ENCODE measurements at regions not wholly inside any gene's neighbourhood (a gene's known extent, or its start where the extent isn't known, plus 50 kb on each side); places are given as distances from the start of the nearest gene placed in this dataset.

GRCh38 chr1:38336301-38336923, 289.8 kb upstream of the POU3F1 start:
- no peak for DNase-seq

DNA sequence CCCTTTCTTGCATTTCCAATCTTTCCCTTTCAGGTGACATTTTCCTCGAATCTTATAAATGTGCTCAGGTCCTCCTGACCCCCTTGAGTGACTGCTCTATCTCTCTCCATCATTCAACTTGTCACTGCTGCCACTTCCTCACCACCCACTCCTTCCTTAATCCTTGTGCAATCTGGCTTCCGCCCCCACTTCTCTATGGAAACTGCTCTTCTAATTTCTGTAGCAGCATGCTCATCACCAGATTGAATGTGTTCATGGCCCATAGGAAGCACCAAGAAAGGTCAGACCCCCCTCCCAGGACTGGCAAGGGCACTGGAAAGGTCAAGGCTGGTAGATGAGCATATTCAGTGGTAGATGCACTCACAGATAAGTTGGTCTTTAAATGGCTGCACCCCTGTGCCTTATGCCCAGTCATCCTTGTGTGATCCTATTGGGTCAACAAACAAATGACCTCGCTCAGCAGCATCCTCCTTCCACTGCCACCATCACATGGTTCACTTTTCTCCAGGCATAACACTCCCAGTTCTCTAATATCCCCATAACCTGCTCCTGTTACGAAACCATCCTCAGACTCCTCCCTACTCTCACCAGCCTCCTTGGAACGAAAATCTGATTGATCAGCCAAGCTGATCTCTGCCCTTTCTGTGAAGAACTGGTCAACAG, 288.5 kb upstream of the POU3F1 start:
- no peak for DNase-seq

DNA sequence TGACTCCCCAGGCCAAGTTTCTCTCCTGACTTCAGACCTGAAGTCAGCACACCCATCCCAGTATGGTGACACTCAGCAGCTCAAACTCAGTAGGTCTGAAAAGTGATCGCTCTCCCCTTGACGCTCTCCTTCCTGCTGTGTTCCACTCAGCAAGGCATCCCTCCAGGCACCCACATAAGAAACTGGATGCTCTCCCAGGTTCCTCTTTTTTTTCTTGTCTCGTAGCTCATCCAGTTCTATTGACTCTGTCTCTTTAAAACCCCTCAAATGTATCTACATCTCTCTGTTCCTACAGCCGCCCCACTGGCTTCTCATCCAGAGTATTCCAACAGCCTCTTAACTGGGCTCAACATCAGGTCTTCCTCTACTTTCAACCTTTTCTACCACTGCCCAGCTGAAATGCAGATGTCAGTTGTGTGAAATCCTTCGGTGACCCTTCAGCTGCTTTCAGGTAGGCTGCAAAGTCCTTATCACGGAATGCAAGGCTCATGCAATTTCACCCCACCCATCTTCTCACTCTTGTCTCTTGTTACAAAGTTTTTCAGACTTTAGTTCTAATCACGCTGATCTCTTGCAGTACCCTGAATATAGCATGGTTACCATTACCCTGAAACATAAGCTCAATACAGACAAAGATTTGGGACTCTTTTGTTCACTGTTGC, 286.2 kb upstream of the POU3F1 start:
- no peak for DNase-seq

- DNase-seq: no peak
These were observed 285.1 kb upstream of the POU3F1 start for GRCh38 chr1:38331496-38332210.

GRCh38 chr1:38330799-38331198, 284.2 kb upstream of the POU3F1 start:
- no peak for DNase-seq

DNA sequence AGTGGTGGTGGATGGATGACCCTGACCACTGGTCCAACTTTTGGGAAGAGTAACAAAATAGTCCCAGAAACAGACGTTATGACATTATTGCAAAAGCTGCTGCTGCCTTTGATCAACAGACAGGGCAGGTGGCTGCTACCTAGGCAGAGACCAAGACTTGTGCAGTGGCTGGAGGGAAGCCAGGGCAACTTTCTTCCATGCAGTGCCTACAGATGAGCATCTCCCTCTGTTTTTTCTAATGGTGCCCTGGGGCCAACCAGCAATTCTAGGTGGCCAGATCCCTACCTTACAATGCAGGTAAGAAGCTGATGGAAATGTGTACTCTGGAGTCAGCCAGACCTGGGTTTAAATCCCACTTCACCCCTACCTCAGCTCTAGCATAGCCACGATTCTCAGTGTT, 283.1 kb upstream of the POU3F1 start:
- no peak for DNase-seq

- no peak for DNase-seq
These were observed 281.9 kb upstream of the POU3F1 start for GRCh38 chr1:38328278-38329035.

DNA sequence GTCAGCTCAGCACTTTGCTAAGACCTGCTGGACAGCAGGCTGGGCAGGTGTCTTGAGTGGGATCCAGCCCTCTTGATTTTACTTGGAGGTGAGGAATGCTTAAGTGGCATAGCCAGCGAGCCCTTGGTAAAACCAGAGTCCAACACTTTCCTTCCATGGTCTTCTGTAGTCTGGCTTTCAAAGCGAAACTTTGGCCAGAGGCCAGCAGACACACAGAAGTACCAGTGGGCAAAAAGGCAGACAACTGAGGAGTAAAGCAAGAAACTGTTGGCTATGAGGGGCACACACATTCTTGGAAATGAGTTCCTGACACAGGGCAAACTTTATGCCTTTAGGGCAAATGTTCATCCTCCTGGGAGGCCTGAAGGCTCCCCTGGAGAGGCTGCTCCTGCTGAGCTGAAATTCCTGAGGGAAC, 281.0 kb upstream of the POU3F1 start:
- DNase-seq: peak in 1 of 3 donors; percentile 8

DNA sequence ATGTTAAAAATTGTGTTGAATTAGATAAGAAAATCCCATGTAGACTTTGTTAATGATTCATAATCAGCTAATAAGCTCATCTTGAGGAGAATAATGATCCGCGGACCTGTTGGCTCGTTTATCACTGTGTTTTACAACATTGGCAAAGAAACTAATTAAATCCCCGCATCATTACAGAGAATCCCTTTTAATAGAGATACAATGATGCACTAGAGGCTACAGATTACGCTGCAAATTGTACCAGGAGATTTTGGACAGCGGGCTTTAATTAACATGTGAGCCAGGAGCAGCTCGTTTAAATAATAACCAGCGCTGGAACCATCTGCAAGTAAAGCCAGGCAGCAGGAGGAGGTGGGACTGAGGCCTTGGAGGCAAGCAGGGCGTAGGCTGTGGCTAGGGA, 280.3 kb upstream of the POU3F1 start:
- no peak for DNase-seq

GRCh38 chr1:38326135-38326534, 279.5 kb upstream of the POU3F1 start:
- no peak for DNase-seq

GRCh38 chr1:38312753-38313152, 266.2 kb upstream of the POU3F1 start:
- no peak for DNase-seq

DNA sequence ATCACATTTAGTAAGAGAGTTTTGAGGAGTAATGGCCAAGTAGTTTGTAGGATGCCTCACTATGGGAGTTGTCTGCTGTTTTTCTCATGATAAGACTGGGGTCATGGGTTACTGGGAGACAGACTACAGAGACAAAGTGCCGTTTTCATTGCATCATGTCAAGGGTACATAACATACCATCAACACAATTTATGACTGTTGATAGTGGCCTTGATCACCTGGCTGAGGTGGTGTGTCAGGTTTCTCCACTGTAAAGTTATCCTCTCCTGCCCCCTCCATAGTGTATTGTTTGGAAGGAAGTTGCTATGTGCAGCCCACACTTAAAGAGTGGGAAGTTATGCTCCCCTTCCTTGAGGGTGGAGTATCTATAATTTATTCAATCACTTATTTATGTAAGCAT, 263.5 kb upstream of the POU3F1 start:
- DNase-seq: no peak

DNA sequence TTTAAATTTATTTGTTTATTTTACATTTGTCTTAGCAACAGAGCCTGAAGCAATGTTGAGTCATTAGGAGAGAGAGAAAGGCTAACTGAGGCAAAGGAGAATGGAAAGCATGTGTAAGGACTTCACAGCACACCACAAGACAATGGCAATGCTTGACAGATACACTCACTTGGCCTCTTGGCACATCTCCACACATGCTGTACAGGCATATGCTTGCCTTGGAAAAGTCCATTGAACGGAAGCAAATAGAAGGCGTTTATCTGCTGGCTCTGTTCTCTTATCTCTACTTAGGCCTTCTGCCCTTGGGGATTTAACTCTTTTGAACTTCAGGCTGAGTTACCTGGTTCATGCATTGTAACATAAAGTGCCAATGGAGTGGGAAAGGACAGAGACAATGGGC, 262.2 kb upstream of the POU3F1 start:
- no peak for DNase-seq

DNA sequence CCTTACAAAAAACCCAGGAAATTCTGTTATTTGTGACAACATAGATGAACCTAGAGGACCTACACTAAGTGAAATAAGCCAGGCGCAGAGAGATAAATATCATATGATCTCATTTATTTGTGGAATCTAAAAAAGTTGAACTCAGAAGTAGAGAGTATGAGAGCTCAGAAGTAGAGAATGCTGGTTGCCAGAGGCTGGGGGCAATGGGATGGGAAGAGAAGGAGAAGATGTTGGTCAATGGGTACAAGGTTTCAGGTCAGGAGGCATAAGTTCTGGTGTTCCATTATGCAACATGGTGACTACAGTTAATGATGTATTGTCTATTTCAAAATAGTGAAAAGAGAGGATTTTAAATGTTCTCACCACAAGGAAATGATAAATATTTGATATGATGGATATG, 259.1 kb upstream of the POU3F1 start:
- DNase-seq: no peak

DNA sequence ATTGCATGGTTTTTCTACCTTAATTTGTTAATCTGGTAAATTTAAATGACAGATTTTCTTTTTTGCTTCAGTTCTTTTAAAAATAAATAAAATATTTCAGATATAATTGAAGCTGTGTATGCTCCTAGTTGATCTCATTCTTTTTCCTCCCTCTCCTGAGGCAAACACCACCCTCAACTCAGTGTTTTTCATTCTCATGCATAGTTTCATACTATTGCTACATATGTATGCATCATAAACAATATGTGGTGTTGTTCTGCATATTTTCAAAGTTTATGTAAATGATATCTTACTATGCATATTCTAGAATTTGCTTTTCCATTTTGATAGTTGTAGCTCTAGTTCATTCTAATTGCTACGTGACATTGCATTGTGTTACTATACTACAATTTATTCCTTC, 257.2 kb upstream of the POU3F1 start:
- no peak for DNase-seq

DNA sequence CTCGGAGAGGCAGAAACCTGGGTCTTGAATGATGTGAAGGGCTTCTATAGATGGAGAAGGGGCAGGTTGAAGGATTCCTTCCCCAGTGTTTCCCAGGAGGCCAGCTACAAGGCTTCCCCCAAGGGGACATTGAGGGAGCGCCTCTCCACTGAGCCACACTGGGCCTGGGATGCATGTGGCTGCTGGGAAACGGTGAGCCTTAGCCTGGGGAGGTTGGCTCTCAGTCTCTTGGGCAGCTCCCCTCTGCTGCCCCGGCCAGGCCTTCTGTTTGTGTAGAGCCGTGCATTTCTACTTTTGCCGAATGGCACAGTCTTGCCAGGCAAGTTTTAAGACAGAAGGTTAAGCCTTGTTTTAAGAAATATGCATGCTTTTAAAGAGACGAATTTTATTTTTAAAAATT, 254.4 kb upstream of the POU3F1 start:
- no peak for DNase-seq

- DNase-seq: no peak
These were observed 254.0 kb upstream of the POU3F1 start for GRCh38 chr1:38300616-38301015.

DNA sequence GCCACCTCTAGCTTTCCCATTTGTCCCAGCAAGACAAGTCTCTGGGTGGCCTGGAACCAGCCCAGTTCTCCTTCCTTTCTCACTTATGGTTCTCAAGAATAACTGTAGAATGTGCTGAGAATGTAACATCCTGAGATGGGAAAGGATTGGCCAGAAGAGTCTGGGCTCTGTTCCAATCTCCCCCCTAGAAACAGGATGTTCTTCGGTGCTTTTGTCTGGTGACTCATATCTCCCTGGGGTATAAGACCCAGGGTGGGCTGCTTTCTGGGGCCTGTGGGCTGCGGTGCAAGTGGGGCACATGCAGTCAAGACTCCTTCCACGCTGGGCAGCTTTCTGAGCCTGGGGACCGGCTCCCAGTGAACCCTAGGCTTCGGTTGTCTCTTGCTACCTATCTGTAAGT, 251.2 kb upstream of the POU3F1 start:
- peak in 2 of 3 donors; percentile 7 to 43 for DNase-seq

- DNase-seq: no peak
These were observed 250.7 kb upstream of the POU3F1 start for GRCh38 chr1:38297246-38297645.

DNA sequence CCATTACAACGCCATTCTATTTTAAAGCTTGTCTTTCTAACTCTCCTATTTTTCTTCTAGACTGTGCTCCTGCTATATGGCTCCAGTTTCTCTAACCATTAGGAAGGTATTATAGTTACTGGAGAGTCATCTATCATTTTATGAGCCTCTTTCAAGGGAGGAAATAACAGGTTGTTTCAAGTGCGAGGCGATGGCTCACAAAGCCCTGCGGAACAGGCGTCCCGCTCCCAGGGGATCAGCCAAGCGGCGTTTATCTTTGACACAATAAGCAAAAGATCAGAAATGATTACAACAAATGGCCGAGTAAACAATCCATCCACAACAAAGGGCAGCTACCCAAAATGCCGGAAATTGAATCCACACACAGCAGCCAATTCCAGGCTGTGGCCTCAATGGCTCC, 249.5 kb upstream of the POU3F1 start:
- DNase-seq: no peak

DNA sequence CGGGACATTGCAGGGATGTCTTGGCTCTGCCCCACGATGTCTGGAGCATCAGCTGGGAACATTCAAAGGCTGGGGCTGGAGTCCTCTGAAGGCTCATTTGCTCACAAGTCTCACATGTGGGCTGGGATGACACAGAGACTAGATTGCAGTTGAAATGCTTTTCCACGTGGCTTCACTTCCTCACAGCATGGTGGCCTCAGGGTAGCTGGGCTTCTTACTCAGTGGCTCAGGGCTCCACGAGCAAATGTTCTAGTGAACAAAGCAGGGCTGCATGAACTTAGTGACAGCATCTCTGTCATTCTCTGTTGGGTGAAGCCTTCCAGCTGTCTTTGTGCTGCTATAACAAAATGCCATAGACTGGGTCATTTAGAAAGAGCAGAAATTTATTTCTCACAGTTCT, 247.0 kb upstream of the POU3F1 start:
- no peak for DNase-seq

GRCh38 chr1:38292969-38293368, 246.4 kb upstream of the POU3F1 start:
- no peak for DNase-seq

All from muscle of back (tissue), 3 donors.